ENCODE measurements at regions not wholly inside any gene's neighbourhood (a gene's known extent, or its start where the extent isn't known, plus 50 kb on each side); places are given as distances from the start of the nearest gene placed in this dataset.

DNA sequence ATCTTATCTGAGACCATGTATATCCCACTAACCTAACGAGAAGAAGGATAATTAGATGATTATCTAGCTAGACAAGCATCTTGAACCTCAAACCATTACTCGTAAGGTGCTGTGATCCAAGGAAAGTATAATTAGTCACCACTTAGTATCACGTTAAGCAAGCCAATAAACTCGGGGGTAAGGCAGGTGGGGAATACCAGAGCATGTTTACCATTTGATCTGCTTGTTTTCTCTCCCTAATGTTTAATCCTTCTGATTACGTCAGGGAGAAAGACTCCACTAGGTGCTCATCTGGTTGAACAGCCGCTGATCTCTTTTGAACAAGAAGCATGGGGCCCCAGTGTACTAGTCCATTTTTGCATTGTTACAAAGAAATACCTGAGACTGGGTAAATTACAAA is 69.9 kb upstream of the SLC1A1 start:
- Histone ChIP-seq H3K36me3 (no peaks in the 10 kb centered on the region), H3K27ac (no peak overlapping the region), H3K9me3 (no peaks in the 10 kb centered on the region), H3K27me3 (no peaks in the 10 kb centered on the region), H3K4me1 (peaks cover 0 to 51% (median 20%) of the 10 kb centered on the region in 4 donors), H3K4me3 (no peak overlapping the region)
- TF ChIP-seq CTCF (IDR thresholded peaks at IDR 0.05): no peak
- TF ChIP-seq POLR2A (IDR thresholded peaks at IDR 0.05): no peak
- intact Hi-C loops (cut with DNase I): no loop called here
- DNase-seq: no peak
- WGBS (ENCODE audit: insufficient coverage, low coverage, low lambda C conversion rate, missing lambda C conversion rate): 52% methylated on average over 6 of the region's 6 CpGs
- ATAC-seq: peak in 2 of 4 donors; percentile 34 to 70

- Histone ChIP-seq H3K27ac (peak overlapping the region in 2 of 3 donors; percentile 38 to 45), H3K4me1 (peaks cover 0 to 34% (median 8%) of the 10 kb centered on the region in 4 donors), H3K4me3 (no peak overlapping the region), H3K9me3 (no peaks in the 10 kb centered on the region), H3K27me3 (no peaks in the 10 kb centered on the region), H3K36me3 (no peaks in the 10 kb centered on the region)
- DNase-seq: no peak
- TF ChIP-seq POLR2A (IDR thresholded peaks at IDR 0.05) (no peak), CTCF (IDR thresholded peaks at IDR 0.05) (no peak)
- intact Hi-C loops (cut with DNase I): no loop called here
- ATAC-seq: peak; percentile 20 to 49 (median 45)
- 34% methylated on average over 2 of the region's 2 CpGs for WGBS (ENCODE audit: insufficient coverage, low coverage, low lambda C conversion rate, missing lambda C conversion rate)
These were observed 72.5 kb upstream of the SLC1A1 start for GRCh38 chr9:4417578-4418325.

GRCh38 chr9:4416467-4416866 is 73.8 kb upstream of the SLC1A1 start:
- H3K4me1 ChIP-seq: peaks cover 0 to 21% (median 8%) of the 10 kb centered on the region in 4 donors
- no peak for TF ChIP-seq CTCF (IDR thresholded peaks at IDR 0.05)
- TF ChIP-seq POLR2A (IDR thresholded peaks at IDR 0.05): no peak
- no peak overlapping the region for H3K4me3 ChIP-seq
- no peaks in the 10 kb centered on the region for H3K9me3 ChIP-seq
- intact Hi-C loops (cut with DNase I): no loop called here
- H3K27me3 ChIP-seq: no peaks in the 10 kb centered on the region
- no peak for DNase-seq
- no peak for ATAC-seq
- no peak overlapping the region for H3K27ac ChIP-seq
- H3K36me3 ChIP-seq: no peaks in the 10 kb centered on the region
- WGBS (ENCODE audit: insufficient coverage, low coverage, low lambda C conversion rate, missing lambda C conversion rate): 80% methylated on average over 1 of the region's 1 CpG

GRCh38 chr9:4415281-4415680 is 75.0 kb upstream of the SLC1A1 start:
- 96% methylated on average over 2 of the region's 2 CpGs for WGBS (ENCODE audit: insufficient coverage, low coverage, low lambda C conversion rate, missing lambda C conversion rate)

More at GRCh38 chr9:4415281-4415680, 75.0 kb upstream of the SLC1A1 start:
- no peak overlapping the region for H3K4me3 ChIP-seq
- intact Hi-C loops (cut with DNase I): no loop called here
- no peak overlapping the region for H3K27ac ChIP-seq
- H3K36me3 ChIP-seq: no peaks in the 10 kb centered on the region
- H3K27me3 ChIP-seq: no peaks in the 10 kb centered on the region
- DNase-seq: no peak
- TF ChIP-seq CTCF (IDR thresholded peaks at IDR 0.05) (no peak), POLR2A (IDR thresholded peaks at IDR 0.05) (no peak)
- H3K4me1 ChIP-seq: peaks cover 0 to 20% (median 8%) of the 10 kb centered on the region in 4 donors
- no peaks in the 10 kb centered on the region for H3K9me3 ChIP-seq
- no peak for ATAC-seq
